Peyer's patch (tissue), 4 donors: ENCODE measurements at regions not wholly inside any gene's neighbourhood (a gene's known extent, or its start where the extent isn't known, plus 50 kb on each side); places are given as distances from the start of the nearest gene placed in this dataset.

Source experiments
- POLR2A ChIP-seq, 2 donors: fragments of 450-650 bp; IDR thresholded peaks; one replicate each; pipeline ENCODE4 v1.5.1; 2017; ENCODE audit warnings: antibody characterized with exemption in 2 of 2, mild to moderate bottlenecking in 2 of 2, moderate library complexity in 2 of 2
- TF ChIP-seq, protein P1 (sequence below), 6 experiments: fragments of 450-650 bp in 4 of 6; fragments of 200-600 bp in 2 of 6; sonication (generic) in 1 of 6; IDR thresholded peaks; one replicate each; pipeline ENCODE4 v1.5.1; 2017 to 2019; ENCODE audit warnings: antibody characterized with exemption in 6 of 6, mild to moderate bottlenecking in 3 of 6, moderate library complexity in 1 of 6

- TF ChIP-seq, protein P1, sequence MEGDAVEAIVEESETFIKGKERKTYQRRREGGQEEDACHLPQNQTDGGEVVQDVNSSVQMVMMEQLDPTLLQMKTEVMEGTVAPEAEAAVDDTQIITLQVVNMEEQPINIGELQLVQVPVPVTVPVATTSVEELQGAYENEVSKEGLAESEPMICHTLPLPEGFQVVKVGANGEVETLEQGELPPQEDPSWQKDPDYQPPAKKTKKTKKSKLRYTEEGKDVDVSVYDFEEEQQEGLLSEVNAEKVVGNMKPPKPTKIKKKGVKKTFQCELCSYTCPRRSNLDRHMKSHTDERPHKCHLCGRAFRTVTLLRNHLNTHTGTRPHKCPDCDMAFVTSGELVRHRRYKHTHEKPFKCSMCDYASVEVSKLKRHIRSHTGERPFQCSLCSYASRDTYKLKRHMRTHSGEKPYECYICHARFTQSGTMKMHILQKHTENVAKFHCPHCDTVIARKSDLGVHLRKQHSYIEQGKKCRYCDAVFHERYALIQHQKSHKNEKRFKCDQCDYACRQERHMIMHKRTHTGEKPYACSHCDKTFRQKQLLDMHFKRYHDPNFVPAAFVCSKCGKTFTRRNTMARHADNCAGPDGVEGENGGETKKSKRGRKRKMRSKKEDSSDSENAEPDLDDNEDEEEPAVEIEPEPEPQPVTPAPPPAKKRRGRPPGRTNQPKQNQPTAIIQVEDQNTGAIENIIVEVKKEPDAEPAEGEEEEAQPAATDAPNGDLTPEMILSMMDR (IDR thresholded peaks at IDR 0.05), result no peak
- TF ChIP-seq POLR2A (IDR thresholded peaks at IDR 0.05), result no peak
Measured at GRCh38 chr10:128525936-128526335, 399.7 kb upstream of the MKI67 start.
